ENCODE measurements at regions not wholly inside any gene's neighbourhood (a gene's known extent, or its start where the extent isn't known, plus 50 kb on each side); places are given as distances from the start of the nearest gene placed in this dataset.

DNA sequence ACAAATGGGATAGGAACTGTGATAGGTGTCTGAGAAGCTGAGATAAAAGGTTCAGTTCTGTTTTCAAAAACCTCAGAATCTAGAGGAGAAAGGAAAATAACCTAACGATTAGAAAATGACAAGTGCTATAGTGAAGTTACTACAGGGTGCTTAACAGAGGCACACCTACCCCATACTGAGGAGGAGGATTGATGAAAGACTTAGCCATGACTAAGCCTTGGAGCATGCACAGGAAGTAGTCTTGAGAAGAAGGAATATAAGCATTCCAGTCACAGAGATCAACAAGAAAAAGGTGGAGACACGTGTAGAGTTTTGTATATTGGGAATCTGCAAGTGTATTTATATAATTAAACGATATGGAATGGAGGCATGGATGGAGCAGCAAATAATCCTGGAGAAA, 1225.5 kb upstream of the CELF2 start:
- intact Hi-C loops (cut with DNase I, micrococcal nuclease) = no loop called here
- no peak overlapping the region for H3K4me3 ChIP-seq
- ATAC-seq (no peak), DNase-seq (no peak)
- no peaks in the 10 kb centered on the region for H3K4me1 ChIP-seq (ENCODE audit: low read depth)
- TF ChIP-seq, protein P1, sequence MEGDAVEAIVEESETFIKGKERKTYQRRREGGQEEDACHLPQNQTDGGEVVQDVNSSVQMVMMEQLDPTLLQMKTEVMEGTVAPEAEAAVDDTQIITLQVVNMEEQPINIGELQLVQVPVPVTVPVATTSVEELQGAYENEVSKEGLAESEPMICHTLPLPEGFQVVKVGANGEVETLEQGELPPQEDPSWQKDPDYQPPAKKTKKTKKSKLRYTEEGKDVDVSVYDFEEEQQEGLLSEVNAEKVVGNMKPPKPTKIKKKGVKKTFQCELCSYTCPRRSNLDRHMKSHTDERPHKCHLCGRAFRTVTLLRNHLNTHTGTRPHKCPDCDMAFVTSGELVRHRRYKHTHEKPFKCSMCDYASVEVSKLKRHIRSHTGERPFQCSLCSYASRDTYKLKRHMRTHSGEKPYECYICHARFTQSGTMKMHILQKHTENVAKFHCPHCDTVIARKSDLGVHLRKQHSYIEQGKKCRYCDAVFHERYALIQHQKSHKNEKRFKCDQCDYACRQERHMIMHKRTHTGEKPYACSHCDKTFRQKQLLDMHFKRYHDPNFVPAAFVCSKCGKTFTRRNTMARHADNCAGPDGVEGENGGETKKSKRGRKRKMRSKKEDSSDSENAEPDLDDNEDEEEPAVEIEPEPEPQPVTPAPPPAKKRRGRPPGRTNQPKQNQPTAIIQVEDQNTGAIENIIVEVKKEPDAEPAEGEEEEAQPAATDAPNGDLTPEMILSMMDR (IDR thresholded peaks at IDR 0.05) = no peak
- H3K9me3 ChIP-seq = no peaks in the 10 kb centered on the region
- no peaks in the 10 kb centered on the region for H3K36me3 ChIP-seq (ENCODE audit: low read depth)

DNA sequence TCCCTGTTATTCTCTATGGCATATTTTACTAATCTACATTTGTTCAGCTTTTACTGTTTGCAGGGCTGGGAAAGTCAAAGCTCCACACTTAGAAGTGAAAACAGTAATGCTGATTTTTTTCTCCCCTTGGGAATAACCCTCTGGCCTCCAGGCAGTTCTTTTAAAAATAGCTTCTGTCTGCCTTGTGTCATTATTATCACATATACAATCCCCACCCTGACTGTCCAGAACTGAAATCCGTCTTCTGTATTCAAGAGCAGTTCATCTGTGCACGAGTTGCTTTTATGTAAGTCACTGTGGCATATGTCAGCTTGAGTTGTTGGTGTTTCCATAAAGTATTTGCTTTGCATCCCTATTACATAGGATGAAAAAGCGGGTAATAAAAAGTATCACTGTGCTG, 1221.1 kb upstream of the CELF2 start:
- no peak overlapping the region for H3K4me3 ChIP-seq
- no peak for ATAC-seq
- H3K36me3 ChIP-seq (ENCODE audit: low read depth) = no peaks in the 10 kb centered on the region
- no peaks in the 10 kb centered on the region for H3K4me1 ChIP-seq (ENCODE audit: low read depth)
- no peaks in the 10 kb centered on the region for H3K9me3 ChIP-seq
- TF ChIP-seq, protein P1 (IDR thresholded peaks at IDR 0.05) = no peak
- DNase-seq = no peak
- intact Hi-C loops (cut with DNase I, micrococcal nuclease) = no loop called here

DNA sequence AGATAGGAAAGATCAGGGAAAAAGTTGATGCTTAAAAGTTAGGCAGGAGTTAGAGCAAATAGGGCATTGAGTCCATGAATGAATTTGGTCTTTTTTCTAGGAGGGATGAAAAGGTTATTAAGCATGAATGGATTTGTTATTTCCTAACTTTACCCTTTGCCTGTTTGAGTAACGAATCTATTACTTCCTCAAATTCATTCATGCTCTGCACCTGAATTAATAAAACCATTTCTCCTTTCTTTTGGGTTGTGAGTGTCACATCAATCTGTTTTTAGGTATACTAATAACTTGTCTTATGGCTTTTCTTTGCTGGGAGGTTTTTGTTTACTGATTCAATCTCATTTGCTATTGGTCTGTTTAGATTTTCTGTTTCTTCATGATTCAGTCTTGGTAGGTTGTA, 1217.7 kb upstream of the CELF2 start:
- no peak overlapping the region for H3K4me3 ChIP-seq
- intact Hi-C loops (cut with DNase I, micrococcal nuclease) = no loop called here
- no peaks in the 10 kb centered on the region for H3K9me3 ChIP-seq
- no peak for DNase-seq
- H3K4me1 ChIP-seq (ENCODE audit: low read depth) = no peaks in the 10 kb centered on the region
- no peaks in the 10 kb centered on the region for H3K36me3 ChIP-seq (ENCODE audit: low read depth)
- TF ChIP-seq, protein P1 (IDR thresholded peaks at IDR 0.05) = no peak
- ATAC-seq = no peak

DNA sequence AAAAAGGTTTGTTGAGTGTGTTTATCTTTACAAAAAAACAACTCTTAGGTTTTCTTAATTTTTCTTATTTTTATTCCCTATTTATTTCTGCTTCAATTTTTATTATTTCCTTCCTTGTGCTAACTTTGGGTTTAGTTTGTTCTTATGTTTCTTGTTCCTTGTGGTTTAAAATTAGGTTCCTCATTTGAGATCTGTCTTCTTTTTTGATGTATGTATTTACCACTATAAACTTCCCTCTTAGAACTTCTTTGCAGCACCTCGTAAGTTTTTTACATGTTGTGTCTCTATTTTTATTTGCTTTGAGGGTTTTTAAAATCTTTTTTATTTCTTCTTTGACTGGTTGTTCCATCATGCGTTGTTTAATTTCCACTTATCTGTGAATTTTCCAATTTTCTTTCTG, 1217.1 kb upstream of the CELF2 start:
- DNase-seq = no peak
- TF ChIP-seq, protein P1 (IDR thresholded peaks at IDR 0.05) = no peak
- Histone ChIP-seq H3K4me1 (ENCODE audit: low read depth) (no peaks in the 10 kb centered on the region), H3K4me3 (no peak overlapping the region), H3K9me3 (no peaks in the 10 kb centered on the region), H3K36me3 (ENCODE audit: low read depth) (no peaks in the 10 kb centered on the region)
- ATAC-seq = no peak
- intact Hi-C loops (cut with DNase I, micrococcal nuclease) = no loop called here

DNA sequence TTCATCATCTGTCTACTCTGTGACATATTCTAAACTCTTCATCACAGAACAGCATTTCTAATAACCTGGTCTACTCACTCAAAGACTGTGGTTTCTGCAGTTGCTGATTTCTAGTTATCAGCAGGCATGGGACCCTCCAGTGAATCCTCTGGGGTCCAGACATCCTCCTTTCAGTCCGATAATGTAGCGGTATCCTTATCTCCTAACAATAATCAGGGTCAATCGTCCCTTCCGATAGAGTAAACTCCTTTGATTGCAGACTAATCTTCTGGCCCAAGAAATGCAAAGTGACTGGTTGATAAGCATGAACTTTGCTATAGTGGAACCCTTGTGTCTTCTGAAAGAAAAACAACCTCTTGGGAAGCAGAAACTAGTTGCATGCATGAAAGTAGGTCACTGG, 1209.8 kb upstream of the CELF2 start:
- TF ChIP-seq, protein P1 (IDR thresholded peaks at IDR 0.05) = no peak
- H3K4me3 ChIP-seq = no peak overlapping the region
- H3K9me3 ChIP-seq = no peaks in the 10 kb centered on the region
- no peaks in the 10 kb centered on the region for H3K4me1 ChIP-seq (ENCODE audit: low read depth)
- DNase-seq = no peak
- intact Hi-C loops (cut with DNase I, micrococcal nuclease) = no loop called here
- no peaks in the 10 kb centered on the region for H3K36me3 ChIP-seq (ENCODE audit: low read depth)
- no peak for ATAC-seq

DNA sequence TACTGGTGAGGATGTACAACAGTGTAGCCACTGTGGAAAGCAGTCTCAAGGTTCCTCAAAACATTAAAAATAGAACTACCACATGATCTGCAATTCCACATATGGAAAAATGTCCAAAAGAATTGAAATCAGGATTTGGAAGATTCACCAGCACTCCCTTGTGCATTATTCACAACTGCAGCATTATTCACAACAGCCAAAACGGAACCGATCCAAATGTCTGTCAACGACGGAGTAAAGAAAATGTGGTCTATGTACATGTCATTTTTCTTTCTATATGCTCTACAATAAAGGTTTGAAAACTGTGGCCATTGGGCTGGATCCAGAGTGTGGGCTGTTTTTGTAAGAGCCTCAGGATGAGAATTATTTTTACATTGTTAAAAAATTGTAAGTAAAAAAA, 1206.1 kb upstream of the CELF2 start:
- no peak overlapping the region for H3K4me3 ChIP-seq
- no peaks in the 10 kb centered on the region for H3K36me3 ChIP-seq (ENCODE audit: low read depth)
- H3K4me1 ChIP-seq (ENCODE audit: low read depth) = no peaks in the 10 kb centered on the region
- ATAC-seq = no peak
- H3K9me3 ChIP-seq = no peaks in the 10 kb centered on the region
- intact Hi-C loops (cut with DNase I, micrococcal nuclease) = no loop called here
- TF ChIP-seq, protein P1 (IDR thresholded peaks at IDR 0.05) = no peak
- no peak for DNase-seq

Data from mucosa of descending colon (tissue), 3 donors.